ENCODE measurements at regions not wholly inside any gene's neighbourhood (a gene's known extent, or its start where the extent isn't known, plus 50 kb on each side); places are given as distances from the start of the nearest gene placed in this dataset.
"Not testable (repeated sequence)": the region's sequence is repeated elsewhere in the genome, so short reads cannot be mapped to it uniquely, and the experiment has no call there.

- peaks cover 18% of the 10 kb centered on the region for H3K9me3 Mint-ChIP-seq
- H3K27me3 Mint-ChIP-seq (ENCODE audit: low read depth), result no peaks in the 10 kb centered on the region
These were observed 125.6 kb upstream of the SLC5A12 start for GRCh38 chr11:26847459-26847858.

DNA sequence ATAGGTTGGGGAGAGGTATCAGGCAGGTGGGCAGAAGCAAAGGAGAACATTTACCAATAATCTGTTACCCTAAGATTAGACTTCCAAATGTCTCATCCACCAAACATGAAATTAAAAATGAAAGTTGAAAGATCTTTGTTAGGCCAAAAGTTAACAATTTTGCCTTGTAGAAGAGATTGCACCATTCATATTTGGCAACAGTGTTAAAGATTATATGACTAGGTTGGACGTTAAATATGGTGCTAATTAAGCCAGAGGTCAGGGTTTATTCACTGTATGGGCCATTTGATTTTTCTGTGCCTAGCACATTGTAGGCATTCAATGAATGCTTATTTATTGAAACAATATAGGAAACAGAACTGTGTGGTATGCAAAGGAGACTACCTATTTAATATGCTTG is 126.1 kb upstream of the SLC5A12 start:
- DNase-seq (ENCODE audit: low spot score), result no peak
- Mint-ChIP-seq H3K27me3 (ENCODE audit: low read depth) (no peaks in the 10 kb centered on the region), H3K4me3 (no peak overlapping the region), H3K4me1 (ENCODE audit: low read depth) (no peaks in the 10 kb centered on the region), H3K36me3 (ENCODE audit: low read depth) (no peaks in the 10 kb centered on the region), H3K9me3 (peaks cover 18% of the 10 kb centered on the region), H3K27ac (no peak overlapping the region)

More at GRCh38 chr11:26847459-26847858, 125.6 kb upstream of the SLC5A12 start:
- DNase-seq (ENCODE audit: low spot score), result no peak
- no peak overlapping the region for H3K27ac Mint-ChIP-seq
- H3K36me3 Mint-ChIP-seq (ENCODE audit: low read depth), result no peaks in the 10 kb centered on the region
- H3K4me3 Mint-ChIP-seq, result no peak overlapping the region
- H3K4me1 Mint-ChIP-seq (ENCODE audit: low read depth), result no peaks in the 10 kb centered on the region

DNA sequence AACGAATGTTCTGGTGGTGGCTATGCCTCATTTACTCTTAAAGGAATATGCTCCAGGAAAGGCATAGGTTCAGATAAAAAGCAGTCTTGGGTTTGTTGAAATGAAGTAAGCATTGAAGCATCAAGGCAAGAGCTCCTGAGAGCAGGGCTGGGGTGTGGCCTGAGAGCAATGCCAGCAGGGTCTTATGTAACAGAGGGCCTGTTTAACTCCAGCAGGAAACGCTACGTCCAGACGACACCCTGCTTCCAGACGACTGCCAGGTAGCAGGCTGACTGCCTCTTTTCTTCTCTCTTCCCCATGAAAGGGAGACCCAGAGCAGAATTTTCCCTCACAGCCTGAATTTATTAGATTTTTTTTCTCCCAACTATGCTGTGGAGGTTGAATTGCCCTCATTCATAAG is 127.2 kb upstream of the SLC5A12 start:
- no peaks in the 10 kb centered on the region for H3K4me1 Mint-ChIP-seq (ENCODE audit: low read depth)
- H3K27ac Mint-ChIP-seq, result no peak overlapping the region
- H3K4me3 Mint-ChIP-seq, result no peak overlapping the region
- peaks cover 17% of the 10 kb centered on the region for H3K9me3 Mint-ChIP-seq
- no peak for DNase-seq (ENCODE audit: low spot score)
- H3K27me3 Mint-ChIP-seq (ENCODE audit: low read depth), result no peaks in the 10 kb centered on the region
- no peaks in the 10 kb centered on the region for H3K36me3 Mint-ChIP-seq (ENCODE audit: low read depth)

GRCh38 chr11:26851291-26851690 is 129.4 kb upstream of the SLC5A12 start:
- Mint-ChIP-seq H3K27me3 (ENCODE audit: low read depth) (no peaks in the 10 kb centered on the region), H3K27ac (no peak overlapping the region), H3K9me3 (peaks cover 14% of the 10 kb centered on the region), H3K4me3 (no peak overlapping the region), H3K36me3 (ENCODE audit: low read depth) (no peaks in the 10 kb centered on the region), H3K4me1 (ENCODE audit: low read depth) (no peaks in the 10 kb centered on the region)
- DNase-seq (ENCODE audit: low spot score), result no peak

DNA sequence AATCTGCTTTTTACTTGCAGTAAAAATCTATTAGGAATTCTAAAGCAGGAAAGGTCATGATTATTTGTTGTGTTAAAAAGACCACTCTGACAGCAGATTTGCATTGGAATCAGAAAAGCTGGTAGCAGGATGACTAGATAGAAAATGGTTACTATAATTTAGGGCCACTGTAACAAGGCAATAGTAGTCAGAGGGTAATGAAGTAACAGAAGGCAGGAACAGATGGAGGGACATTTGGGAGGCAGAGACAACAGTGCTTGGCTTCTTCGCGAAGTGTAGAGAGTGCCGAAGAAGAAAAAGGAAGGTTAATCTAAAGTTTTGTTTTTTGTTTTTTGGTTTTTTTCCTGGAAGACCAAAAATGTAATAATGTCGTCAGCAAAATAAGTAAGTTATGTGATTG is 129.8 kb upstream of the SLC5A12 start:
- Mint-ChIP-seq H3K4me3 (no peak overlapping the region), H3K27ac (no peak overlapping the region), H3K9me3 (peaks cover 14% of the 10 kb centered on the region), H3K27me3 (ENCODE audit: low read depth) (no peaks in the 10 kb centered on the region), H3K4me1 (ENCODE audit: low read depth) (no peaks in the 10 kb centered on the region), H3K36me3 (ENCODE audit: low read depth) (no peaks in the 10 kb centered on the region)
- no peak for DNase-seq (ENCODE audit: low spot score)

GRCh38 chr11:26858098-26858497 is 135.8 kb upstream of the FIBIN start:
- peaks cover 4% of the 10 kb centered on the region for H3K9me3 Mint-ChIP-seq
- no peaks in the 10 kb centered on the region for H3K27me3 Mint-ChIP-seq (ENCODE audit: low read depth)
- H3K27ac Mint-ChIP-seq, result no peak overlapping the region
- no peak for DNase-seq (ENCODE audit: low spot score)
- H3K36me3 Mint-ChIP-seq (ENCODE audit: low read depth), result no peaks in the 10 kb centered on the region
- no peak overlapping the region for H3K4me3 Mint-ChIP-seq
- no peaks in the 10 kb centered on the region for H3K4me1 Mint-ChIP-seq (ENCODE audit: low read depth)

DNA sequence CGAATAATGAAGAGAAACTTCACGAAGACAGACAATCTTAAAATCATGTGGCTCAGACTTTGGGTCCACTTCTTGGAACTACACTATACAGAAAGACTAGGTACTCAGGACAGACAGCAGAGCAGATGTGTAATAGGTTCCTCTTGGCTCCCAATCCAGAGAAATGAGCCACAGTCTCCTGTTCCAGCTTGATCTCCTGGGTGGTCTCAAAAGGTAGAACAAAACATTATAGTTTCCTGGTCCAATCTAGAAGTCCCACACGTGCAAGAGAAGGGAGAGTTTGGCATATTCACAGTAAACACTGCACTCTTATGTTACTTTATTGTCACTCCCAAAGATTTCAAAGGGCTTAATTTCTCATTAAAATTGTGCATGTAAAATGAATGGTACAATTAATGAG is 134.5 kb upstream of the FIBIN start:
- no peaks in the 10 kb centered on the region for H3K36me3 Mint-ChIP-seq (ENCODE audit: low read depth)
- no peak overlapping the region for H3K4me3 Mint-ChIP-seq
- H3K9me3 Mint-ChIP-seq, result peaks cover 11% of the 10 kb centered on the region
- no peak for DNase-seq (ENCODE audit: low spot score)
- H3K27me3 Mint-ChIP-seq (ENCODE audit: low read depth), result no peaks in the 10 kb centered on the region
- H3K4me1 Mint-ChIP-seq (ENCODE audit: low read depth), result no peaks in the 10 kb centered on the region
- H3K27ac Mint-ChIP-seq, result no peak overlapping the region

DNA sequence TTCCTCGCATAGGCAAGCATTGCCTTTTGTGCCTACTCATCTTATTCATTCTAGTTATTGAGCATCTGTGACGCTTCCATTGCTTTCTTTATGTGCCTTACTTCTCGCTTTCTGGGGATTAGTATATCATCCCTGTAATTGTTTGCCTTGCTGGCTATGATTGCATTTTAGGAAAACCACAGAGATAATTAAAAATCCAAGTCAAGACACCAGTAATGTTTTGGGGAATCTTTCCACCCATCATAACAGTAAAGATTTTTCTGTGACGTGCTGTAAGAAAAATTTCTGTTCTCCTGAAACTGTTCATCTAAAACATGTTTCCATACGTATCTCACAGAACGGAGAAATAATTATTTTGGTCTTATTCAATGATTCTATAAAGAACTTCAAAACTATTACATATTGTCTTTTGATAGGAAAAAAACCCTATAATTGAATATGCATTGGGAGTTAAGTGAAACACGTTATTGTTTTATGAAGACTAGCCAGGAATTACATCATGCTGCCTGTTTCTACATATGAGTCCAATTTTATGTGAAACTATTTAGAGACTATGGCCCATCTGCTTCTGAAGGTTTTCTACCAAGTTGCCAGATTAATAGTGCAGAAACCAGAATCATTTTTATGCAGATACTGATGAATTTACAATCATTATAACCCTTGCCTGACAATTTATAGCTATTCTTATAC is 133.7 kb upstream of the FIBIN start:
- H3K4me1 Mint-ChIP-seq (ENCODE audit: low read depth), result no peaks in the 10 kb centered on the region
- no peaks in the 10 kb centered on the region for H3K27me3 Mint-ChIP-seq (ENCODE audit: low read depth)
- H3K4me3 Mint-ChIP-seq, result no peak overlapping the region
- H3K27ac Mint-ChIP-seq, result no peak overlapping the region
- peaks cover 14% of the 10 kb centered on the region for H3K9me3 Mint-ChIP-seq
- no peak for DNase-seq (ENCODE audit: low spot score)
- no peaks in the 10 kb centered on the region for H3K36me3 Mint-ChIP-seq (ENCODE audit: low read depth)

GRCh38 chr11:26860895-26861294 is 133.0 kb upstream of the FIBIN start:
- Mint-ChIP-seq H3K27me3 (ENCODE audit: low read depth) (no peaks in the 10 kb centered on the region), H3K4me1 (ENCODE audit: low read depth) (no peaks in the 10 kb centered on the region), H3K9me3 (peaks cover 17% of the 10 kb centered on the region), H3K27ac (no peak overlapping the region), H3K36me3 (ENCODE audit: low read depth) (no peaks in the 10 kb centered on the region), H3K4me3 (no peak overlapping the region)
- no peak for DNase-seq (ENCODE audit: low spot score)

DNA sequence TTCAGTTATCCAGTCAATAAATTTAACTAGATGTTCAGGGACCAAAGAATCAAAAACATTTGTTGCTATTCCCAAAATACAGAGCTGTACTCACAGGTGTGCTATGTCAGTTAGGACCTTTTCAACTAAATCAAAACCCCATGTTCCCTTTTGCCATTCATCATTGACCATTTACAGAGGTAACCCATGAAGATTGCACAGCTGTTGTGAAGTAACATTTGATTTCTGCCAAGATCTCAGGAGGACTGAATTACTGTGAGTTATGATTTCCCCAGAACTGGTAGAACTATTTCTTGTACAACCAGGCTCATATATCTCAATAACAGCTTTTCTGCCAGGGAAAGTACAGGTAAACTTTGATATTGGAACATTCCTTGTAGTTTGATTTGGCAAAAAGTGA is 131.1 kb upstream of the FIBIN start:
- H3K4me3 Mint-ChIP-seq, result no peak overlapping the region
- no peaks in the 10 kb centered on the region for H3K27me3 Mint-ChIP-seq (ENCODE audit: low read depth)
- no peak overlapping the region for H3K27ac Mint-ChIP-seq
- H3K36me3 Mint-ChIP-seq (ENCODE audit: low read depth), result no peaks in the 10 kb centered on the region
- peaks cover 18% of the 10 kb centered on the region for H3K9me3 Mint-ChIP-seq
- no peak for DNase-seq (ENCODE audit: low spot score)
- H3K4me1 Mint-ChIP-seq (ENCODE audit: low read depth), result no peaks in the 10 kb centered on the region

GRCh38 chr11:26865703-26866102 is 128.2 kb upstream of the FIBIN start:
- Mint-ChIP-seq H3K36me3 (ENCODE audit: low read depth) (no peaks in the 10 kb centered on the region), H3K9me3 (peaks cover 15% of the 10 kb centered on the region), H3K4me3 (no peak overlapping the region), H3K4me1 (ENCODE audit: low read depth) (no peaks in the 10 kb centered on the region), H3K27me3 (ENCODE audit: low read depth) (no peaks in the 10 kb centered on the region), H3K27ac (no peak overlapping the region)
- DNase-seq (ENCODE audit: low spot score), result no peak

DNA sequence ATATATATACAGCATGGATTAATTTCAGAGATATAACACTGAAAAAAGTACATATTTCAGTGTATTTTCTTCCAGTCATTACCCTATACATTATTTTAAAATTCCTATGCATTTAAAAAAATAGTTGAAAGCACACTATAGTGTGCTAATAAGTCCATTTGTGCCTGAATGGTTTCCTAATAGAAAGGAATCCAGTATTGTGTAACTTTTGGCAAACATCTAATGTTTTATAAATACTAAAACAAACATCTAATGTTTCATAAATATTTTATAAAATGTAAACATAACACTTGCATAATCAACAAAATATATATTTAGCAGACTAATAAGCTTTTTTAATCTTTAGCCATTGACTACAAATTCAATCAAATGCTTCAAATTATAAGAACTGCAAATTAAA is 126.6 kb upstream of the FIBIN start:
- H3K27me3 Mint-ChIP-seq (ENCODE audit: low read depth), result no peaks in the 10 kb centered on the region
- H3K36me3 Mint-ChIP-seq (ENCODE audit: low read depth), result no peaks in the 10 kb centered on the region
- H3K9me3 Mint-ChIP-seq, result peaks cover 20% of the 10 kb centered on the region
- H3K27ac Mint-ChIP-seq, result no peak overlapping the region
- no peak overlapping the region for H3K4me3 Mint-ChIP-seq
- H3K4me1 Mint-ChIP-seq (ENCODE audit: low read depth), result no peaks in the 10 kb centered on the region
- DNase-seq (ENCODE audit: low spot score), result no peak

GRCh38 chr11:26878959-26879581 is 114.8 kb upstream of the FIBIN start:
- H3K27me3 Mint-ChIP-seq (ENCODE audit: low read depth), result no peaks in the 10 kb centered on the region

DNA sequence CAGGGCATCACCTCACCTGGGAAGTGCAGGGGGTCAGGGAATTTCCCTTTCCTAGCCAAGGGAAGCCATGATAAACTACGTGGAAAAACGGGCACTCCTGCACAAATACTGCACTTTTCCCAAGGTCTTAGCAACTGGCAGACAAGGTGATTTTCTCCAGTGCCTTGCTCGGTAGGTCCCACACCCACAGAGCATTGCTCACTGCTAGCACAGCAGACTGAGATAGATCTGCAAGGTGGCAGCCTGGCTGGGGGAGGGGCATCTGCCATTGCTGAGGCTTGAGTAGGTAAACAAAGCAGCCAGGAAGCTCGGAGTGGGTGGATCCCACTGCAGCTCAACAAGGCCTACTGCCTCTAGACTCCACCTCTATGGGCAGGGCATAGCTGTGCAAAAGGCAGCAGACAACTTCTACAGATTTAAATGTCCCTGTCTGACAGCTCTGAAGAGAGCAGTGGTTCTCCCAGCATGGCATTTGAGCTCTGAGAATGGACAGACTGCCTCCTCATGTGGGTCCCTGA is 111.5 kb upstream of the FIBIN start:
- H3K27ac Mint-ChIP-seq; DNase-seq (ENCODE audit: low spot score); H3K4me3 Mint-ChIP-seq; H3K27me3 Mint-ChIP-seq (ENCODE audit: low read depth); H3K4me1 Mint-ChIP-seq (ENCODE audit: low read depth); H3K36me3 Mint-ChIP-seq (ENCODE audit: low read depth): not testable (repeated sequence)
- peaks cover 47% of the 10 kb centered on the region for H3K9me3 Mint-ChIP-seq

More at GRCh38 chr11:26878959-26879581, 114.8 kb upstream of the FIBIN start:
- no peak for DNase-seq (ENCODE audit: low spot score)
- H3K4me1 Mint-ChIP-seq (ENCODE audit: low read depth), result no peaks in the 10 kb centered on the region
- no peaks in the 10 kb centered on the region for H3K36me3 Mint-ChIP-seq (ENCODE audit: low read depth)
- peaks cover 56% of the 10 kb centered on the region for H3K9me3 Mint-ChIP-seq
- H3K4me3 Mint-ChIP-seq, result no peak overlapping the region
- no peak overlapping the region for H3K27ac Mint-ChIP-seq

- H3K27me3 Mint-ChIP-seq (ENCODE audit: low read depth), result no peaks in the 10 kb centered on the region
- H3K4me3 Mint-ChIP-seq, result no peak overlapping the region
- H3K27ac Mint-ChIP-seq, result no peak overlapping the region
- no peaks in the 10 kb centered on the region for H3K36me3 Mint-ChIP-seq (ENCODE audit: low read depth)
- no peaks in the 10 kb centered on the region for H3K4me1 Mint-ChIP-seq (ENCODE audit: low read depth)
- DNase-seq (ENCODE audit: low spot score), result no peak
- peaks cover 40% of the 10 kb centered on the region for H3K9me3 Mint-ChIP-seq
These were observed 102.4 kb upstream of the FIBIN start for GRCh38 chr11:26891501-26891900.
